H1 (cell line): ENCODE measurements at regions not wholly inside any gene's neighbourhood (a gene's known extent, or its start where the extent isn't known, plus 50 kb on each side); places are given as distances from the start of the nearest gene placed in this dataset.

Source experiments
- HDAC6 ChIP-seq: IDR thresholded peaks from one replicate; pipeline ENCODE4 v1.7.1; 2012; ENCODE audit warnings: low read depth, mild to moderate bottlenecking, inconsistent platforms, low read length, moderate library complexity
- PHF8 ChIP-seq: fragments of 200-600 bp; sonication (generic); conservative IDR thresholded peaks from 2 replicates; pipeline ENCODE4 v1.7.1; 2012; ENCODE audit warnings: low read depth, mild to moderate bottlenecking, inconsistent platforms, low read length, moderate library complexity
- SAP30 ChIP-seq: fragments of 300-600 bp; sonication (generic); IDR thresholded peaks from 2 replicates; pipeline ENCODE4 v1.7.1; 2012; ENCODE audit warnings: low read length, moderate library complexity, mild to moderate bottlenecking, inconsistent platforms; ENCODE audit not compliant: insufficient read depth, insufficient replicate concordance

GRCh38 chr12:3990501-3991280, 117.5 kb upstream of the PARP11 start (continued):
- TF ChIP-seq HDAC6 (no peak), SAP30 (no peak), PHF8 (no peak)
